Tibial artery (tissue), 4 donors: ENCODE measurements at regions not wholly inside any gene's neighbourhood (a gene's known extent, or its start where the extent isn't known, plus 50 kb on each side); places are given as distances from the start of the nearest gene placed in this dataset.
A peak's percentile ranks its signal among the peaks of the same experiment; 100 is the strongest.

ENCODE experiments used
- DNase-seq, 2 donors: peaks; one replicate each; pipeline ENCODE4 v3.0.0-alpha.2; 2019
- H3K27ac ChIP-seq, 2 donors: fragments of 200-600 bp; sonication (generic) in 1 of 2; 1 replicate in 1 of 2; 2 replicates in 1 of 2; pipeline ENCODE4 v1.5.1; 2018 to 2019; ENCODE audit warnings: mild to moderate bottlenecking in 1 of 2
- H3K27me3 ChIP-seq, 2 donors: fragments of 200-600 bp; sonication (generic) in 1 of 2; one replicate each; pipeline versions ENCODE4 v1.5.1 to v1.6.0; 2016 to 2019
- H3K36me3 ChIP-seq, 3 donors: fragments of 200-600 bp; sonication (generic) in 2 of 3; one replicate each; pipeline ENCODE4 v1.5.1; 2016 to 2019; ENCODE audit warnings: mild to moderate bottlenecking in 2 of 3
- H3K4me1 ChIP-seq, 4 donors: fragments of 200-600 bp; sonication (generic) in 2 of 4; 1 replicate in 3 of 4; 2 replicates in 1 of 4; pipeline ENCODE4 v1.5.1; 2016 to 2019
- H3K4me3 ChIP-seq, 2 donors: fragments of 200-600 bp; sonication (generic) in 1 of 2; 1 replicate in 1 of 2; 2 replicates in 1 of 2; pipeline ENCODE4 v1.5.1; 2018 to 2019; ENCODE audit warnings: mild to moderate bottlenecking in 2 of 2
- H3K9me3 ChIP-seq, 3 donors: fragments of 200-600 bp; sonication (generic) in 1 of 3; one replicate each; pipeline ENCODE4 v1.5.1; 2016 to 2019
- CTCF ChIP-seq, 2 experiments: fragments of 200-600 bp in 1 of 2; fragments of 450-650 bp in 1 of 2; IDR thresholded peaks; one replicate each; pipeline ENCODE4 v1.5.1; 2017 to 2019; ENCODE audit warnings: antibody characterized with exemption in 2 of 2, mild to moderate bottlenecking in 1 of 2, moderate library complexity in 1 of 2
- intact Hi-C: fragments of 100-400 bp; cut with DNase I; formaldehyde crosslinking; loops from one replicate; pipeline ENCODE4 v1.15.0; 2023; ENCODE audit warnings: low total_unique reads

DNA sequence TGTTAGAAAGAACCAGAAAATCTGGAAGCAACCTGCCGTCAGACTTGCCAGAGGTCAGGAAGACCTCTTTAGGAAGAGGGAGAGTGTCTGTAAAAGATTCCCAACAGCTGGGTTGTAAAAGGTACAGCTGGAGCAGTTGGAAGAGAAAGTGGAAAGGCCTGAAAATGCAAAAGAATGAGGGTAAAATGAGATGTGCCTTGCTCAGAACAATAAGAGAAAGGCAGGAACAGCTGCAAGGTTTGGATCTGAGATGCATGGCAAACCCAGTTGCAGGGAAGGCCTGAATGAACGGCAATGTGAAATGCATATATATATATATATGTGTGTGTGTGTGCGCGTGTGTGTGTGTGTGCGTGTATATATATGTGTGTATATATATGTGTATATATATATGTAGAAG lies 88.1 kb downstream of the ZIC1 start:
- DNase-seq, result no peak
- Histone ChIP-seq H3K9me3 (no peaks in the 10 kb centered on the region), H3K27me3 (no peaks in the 10 kb centered on the region), H3K4me1 (no peaks in the 10 kb centered on the region), H3K4me3 (no peak overlapping the region), H3K36me3 (no peaks in the 10 kb centered on the region), H3K27ac (no peak overlapping the region)
- no peak for TF ChIP-seq CTCF (IDR thresholded peaks at IDR 0.05)
- intact Hi-C loops, result no loop called here

GRCh38 chr3:147507638-147508286 lies 98.6 kb downstream of the ZIC1 start:
- intact Hi-C loops, result no loop called here
- H3K27me3 ChIP-seq, result no peaks in the 10 kb centered on the region
- no peaks in the 10 kb centered on the region for H3K36me3 ChIP-seq
- peak in 1 of 2 donors; percentile 22 for DNase-seq
- TF ChIP-seq CTCF (IDR thresholded peaks at IDR 0.05), result no peak
- peak overlapping the region; percentile 34 for H3K27ac ChIP-seq
- no peak overlapping the region for H3K4me3 ChIP-seq
- H3K4me1 ChIP-seq, result no peaks in the 10 kb centered on the region
- no peaks in the 10 kb centered on the region for H3K9me3 ChIP-seq

DNA sequence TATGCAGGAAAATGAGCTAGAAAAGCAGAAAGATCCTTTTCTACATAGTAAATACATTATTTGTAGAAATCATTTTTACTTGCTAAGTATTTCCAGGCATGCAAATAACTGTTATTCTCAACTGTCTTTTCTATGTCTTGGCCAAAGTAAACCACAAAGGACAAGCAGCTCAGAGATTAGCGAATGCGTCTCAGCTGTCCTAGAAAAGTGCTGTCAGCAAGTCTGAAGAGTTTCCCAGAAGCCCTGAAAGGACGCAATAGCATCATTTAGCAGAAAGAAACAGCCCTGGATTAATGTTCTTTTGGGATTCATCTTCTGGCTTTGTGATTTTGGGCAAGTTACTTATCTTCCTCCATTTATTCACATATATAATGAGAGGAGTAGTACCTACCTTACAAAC lies 100.3 kb downstream of the ZIC1 start:
- Histone ChIP-seq H3K36me3 (no peaks in the 10 kb centered on the region), H3K9me3 (no peaks in the 10 kb centered on the region), H3K27ac (no peak overlapping the region), H3K27me3 (no peaks in the 10 kb centered on the region), H3K4me3 (no peak overlapping the region), H3K4me1 (no peaks in the 10 kb centered on the region)
- no peak for TF ChIP-seq CTCF (IDR thresholded peaks at IDR 0.05)
- DNase-seq, result no peak
- intact Hi-C loops, result no loop called here

DNA sequence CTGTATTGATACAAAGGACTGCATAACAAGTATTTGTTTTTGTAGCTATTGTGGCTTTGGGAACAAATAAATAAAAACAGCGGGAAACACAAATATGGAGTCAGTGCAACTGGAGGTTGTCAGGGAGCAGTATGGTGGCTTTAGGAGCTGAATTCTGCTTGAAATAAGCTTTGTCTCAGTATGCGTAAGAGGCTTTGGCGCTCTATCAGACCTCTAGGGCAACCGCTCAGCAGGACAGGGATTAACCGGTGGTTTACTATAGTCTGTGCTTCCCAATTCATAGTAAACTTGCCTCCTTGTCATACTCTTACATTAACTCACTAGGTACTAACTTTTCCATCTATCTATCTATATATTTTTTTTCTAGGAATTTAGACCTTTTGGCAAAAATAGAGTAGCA lies 104.6 kb downstream of the ZIC1 start:
- no peak for DNase-seq
- intact Hi-C loops, result no loop called here
- no peak for TF ChIP-seq CTCF (IDR thresholded peaks at IDR 0.05)

DNA sequence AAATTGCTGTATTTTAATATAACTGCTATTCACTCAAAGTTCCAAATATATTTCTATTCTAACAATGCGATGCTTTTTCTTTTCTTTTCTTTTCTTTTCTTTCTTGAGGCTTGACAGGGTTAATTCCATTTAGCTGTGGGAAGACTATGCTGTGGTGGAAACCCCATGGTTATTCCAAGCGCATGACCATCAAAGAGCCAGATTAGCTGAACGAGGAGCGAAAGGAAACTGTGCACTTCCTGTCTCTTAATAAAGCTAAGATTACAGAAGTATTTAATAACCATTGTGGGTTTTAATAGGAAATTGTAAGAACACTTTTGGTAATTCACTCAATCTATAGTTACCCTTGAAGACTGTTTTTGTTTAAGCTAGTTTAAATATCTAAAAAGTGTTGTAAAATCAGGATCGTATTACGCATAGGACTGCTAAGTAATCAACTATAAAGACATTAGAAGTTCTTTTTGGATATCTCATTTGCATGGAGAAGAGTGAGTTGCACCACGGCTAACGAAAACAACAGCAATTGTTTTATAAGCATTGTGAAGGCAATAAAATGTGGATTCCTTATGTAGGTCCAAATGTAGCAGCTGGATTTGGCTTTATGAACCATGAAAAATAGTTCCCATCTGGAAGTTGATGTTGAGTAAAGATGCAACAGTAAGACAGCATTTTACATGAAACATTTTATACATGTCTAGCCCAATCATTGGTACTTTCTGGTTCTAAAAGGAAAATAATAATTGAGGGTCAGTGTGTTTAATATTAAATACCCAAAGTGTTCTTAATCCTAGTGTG lies 105.4 kb downstream of the ZIC1 start:
- no peaks in the 10 kb centered on the region for H3K27me3 ChIP-seq
- no peak overlapping the region for H3K27ac ChIP-seq
- intact Hi-C loops, result no loop called here
- H3K4me3 ChIP-seq, result no peak overlapping the region
- no peaks in the 10 kb centered on the region for H3K4me1 ChIP-seq
- no peaks in the 10 kb centered on the region for H3K9me3 ChIP-seq
- no peaks in the 10 kb centered on the region for H3K36me3 ChIP-seq
- TF ChIP-seq CTCF (IDR thresholded peaks at IDR 0.05), result no peak
- no peak for DNase-seq

More for the DNA sequence above, 104.6 kb downstream of the ZIC1 start:
- no peaks in the 10 kb centered on the region for H3K9me3 ChIP-seq
- no peaks in the 10 kb centered on the region for H3K27me3 ChIP-seq
- no peaks in the 10 kb centered on the region for H3K36me3 ChIP-seq
- H3K4me3 ChIP-seq, result no peak overlapping the region
- H3K27ac ChIP-seq, result no peak overlapping the region
- H3K4me1 ChIP-seq, result no peaks in the 10 kb centered on the region
